Naive thymus-derived CD8-positive, alpha-beta T cell (primary cell): ENCODE measurements at regions not wholly inside any gene's neighbourhood (a gene's known extent, or its start where the extent isn't known, plus 50 kb on each side); places are given as distances from the start of the nearest gene placed in this dataset.
"Not testable (repeated sequence)": the region's sequence is repeated elsewhere in the genome, so short reads cannot be mapped to it uniquely, and the experiment has no call there.

Experiments used
- ATAC-seq, 2 donors: fragments of 150-1000 bp; cut with Tn5 transposase in 1 of 2; sonication (Bioruptor Pico), chemical (Tn5 transposase) in 1 of 2; 1 replicate in 1 of 2; 2 replicates in 1 of 2; pipeline ENCODE4 v1.10.0; 2021; ENCODE audit warnings: mild to moderate bottlenecking in 2 of 2, moderate library complexity in 2 of 2
- POLR2A ChIA-PET: fragments of 350-600 bp; sonication (Branson Sonifier 250); formaldehyde crosslinking; loops from one replicate; lab custom pipeline; 2021; ENCODE audit warnings: antibody characterized with exemption; lab: Charles Lee
- DNase-seq, 10 donors: peaks; one replicate each; pipeline versions ENCODE4 v3.0.0 to v3.0.0-alpha.2; 2020 to 2022
- H3K27ac Mint-ChIP-seq, 10 donors: one replicate each; pipeline ENCODE4 v1.8.0; 2020 to 2022; ENCODE audit warnings: mild to moderate bottlenecking in 10 of 10, mixed read lengths in 10 of 10, moderate library complexity in 4 of 10, inconsistent platforms in 1 of 10
- H3K27me3 Mint-ChIP-seq, 5 donors: one replicate each; pipeline ENCODE4 v1.8.0; 2021 to 2022; ENCODE audit warnings: mixed read lengths in 5 of 5
- H3K36me3 Mint-ChIP-seq, 3 donors: one replicate each; pipeline ENCODE4 v1.8.0; 2020 to 2022; ENCODE audit warnings: mixed read lengths in 3 of 3, mild to moderate bottlenecking in 2 of 3, inconsistent platforms in 1 of 3
- H3K4me1 Mint-ChIP-seq, 4 donors: one replicate each; pipeline ENCODE4 v1.8.0; 2021 to 2022; ENCODE audit warnings: mixed read lengths in 4 of 4
- H3K4me3 Mint-ChIP-seq, 10 donors: one replicate each; pipeline ENCODE4 v1.8.0; 2020 to 2022; ENCODE audit warnings: mild to moderate bottlenecking in 10 of 10, mixed read lengths in 10 of 10, moderate library complexity in 6 of 10, inconsistent platforms in 1 of 10
- H3K9me3 Mint-ChIP-seq, 9 donors: one replicate each; pipeline ENCODE4 v1.8.0; 2020 to 2022; ENCODE audit warnings: mixed read lengths in 9 of 9, mild to moderate bottlenecking in 3 of 9, inconsistent platforms in 1 of 9, moderate library complexity in 1 of 9

- Mint-ChIP-seq H3K4me3 (no peak overlapping the region), H3K36me3 (no peaks in the 10 kb centered on the region), H3K9me3 (peaks cover 0 to 13% (median 7%) of the 10 kb centered on the region in 9 donors), H3K27ac (no peak overlapping the region), H3K27me3 (peaks cover 5 to 9% (median 8%) of the 10 kb centered on the region in 5 donors), H3K4me1 (no peaks in the 10 kb centered on the region)
- POLR2A ChIA-PET = no interaction called here
- no peak for ATAC-seq
- DNase-seq = no peak
Observed at GRCh38 chr10:44281089-44281613, 103.7 kb downstream of the CXCL12 start.

DNA sequence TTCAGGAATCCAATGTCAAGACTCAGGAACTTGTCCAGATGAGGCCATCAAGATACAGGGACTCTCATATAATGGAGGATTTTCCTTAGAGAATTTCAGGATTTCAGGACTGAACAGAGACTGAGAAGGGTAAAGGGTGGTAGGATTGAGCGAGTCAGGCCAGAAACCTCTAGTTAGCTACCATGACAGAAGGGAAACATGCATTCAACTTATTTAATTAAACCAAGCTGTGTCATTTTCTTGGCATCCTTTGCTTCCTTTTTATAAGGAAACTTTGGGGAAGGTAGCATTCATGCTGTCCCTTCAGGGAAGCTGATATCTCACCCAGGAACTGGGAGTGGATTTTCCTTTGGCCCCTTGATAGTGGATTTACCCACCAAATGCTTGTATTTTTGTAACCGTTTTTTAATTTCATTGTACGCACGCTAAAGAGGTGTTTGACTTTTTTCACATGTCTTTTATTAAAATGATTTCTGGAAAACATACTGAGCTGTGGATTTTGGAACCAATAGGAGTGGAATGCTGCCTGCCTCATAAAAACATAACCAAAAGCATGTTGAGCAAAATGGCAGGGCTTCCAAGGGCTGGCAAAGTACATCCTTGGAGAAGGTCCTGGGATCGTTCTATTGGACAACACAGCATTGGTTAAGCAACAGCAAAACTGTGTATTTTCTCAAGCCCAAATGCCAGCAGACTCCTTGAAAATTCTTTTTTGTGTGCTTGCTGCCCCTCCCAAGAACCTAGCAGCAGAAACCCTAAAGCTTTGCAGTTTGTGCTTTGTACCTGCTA is 104.5 kb downstream of the CXCL12 start:
- Mint-ChIP-seq H3K4me3 (no peak overlapping the region), H3K27me3 (peaks cover 5 to 9% (median 5%) of the 10 kb centered on the region in 5 donors), H3K4me1 (no peaks in the 10 kb centered on the region), H3K36me3 (no peaks in the 10 kb centered on the region), H3K27ac (no peak overlapping the region), H3K9me3 (peaks cover 0 to 15% (median 9%) of the 10 kb centered on the region in 9 donors)
- no peak for DNase-seq
- POLR2A ChIA-PET = no interaction called here
- ATAC-seq = no peak

DNA sequence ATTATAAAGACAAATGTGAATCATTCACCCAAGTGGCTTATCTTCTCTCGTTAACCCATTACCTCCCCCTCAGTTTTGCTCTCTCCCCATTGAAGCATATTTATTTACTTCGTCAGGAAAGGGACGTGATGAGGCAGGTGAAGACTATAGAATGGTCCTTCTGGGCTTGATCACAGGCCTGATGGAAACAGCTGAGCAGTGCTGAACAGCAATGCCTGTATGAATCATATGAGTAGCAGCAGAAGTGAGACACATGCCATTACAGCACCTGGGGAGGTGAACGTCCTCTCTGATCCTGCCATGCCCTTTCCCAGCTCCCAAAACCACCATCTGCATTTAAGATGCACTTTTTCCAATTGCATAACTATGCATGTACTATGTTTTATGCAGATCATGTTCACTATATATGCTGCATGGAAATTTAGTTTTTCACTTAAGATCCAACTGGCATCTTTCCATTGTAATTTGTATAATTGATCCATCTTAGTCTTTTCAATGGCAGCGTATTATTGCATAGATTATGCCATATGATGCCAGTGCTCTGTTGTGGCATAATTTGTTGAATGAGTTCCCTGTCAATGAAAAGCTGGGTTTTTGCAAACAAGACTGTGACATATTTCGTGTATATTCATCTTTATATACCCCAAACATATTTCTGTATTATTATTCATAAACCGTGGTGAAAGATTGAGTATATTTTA is 105.3 kb downstream of the CXCL12 start:
- H3K27me3 Mint-ChIP-seq = peaks cover 0 to 7% (median 2%) of the 10 kb centered on the region in 5 donors
- H3K36me3 Mint-ChIP-seq = no peaks in the 10 kb centered on the region
- no peaks in the 10 kb centered on the region for H3K4me1 Mint-ChIP-seq
- DNase-seq = no peak
- no peak overlapping the region for H3K4me3 Mint-ChIP-seq
- POLR2A ChIA-PET = no interaction called here
- H3K27ac Mint-ChIP-seq = no peak overlapping the region
- ATAC-seq = no peak
- H3K9me3 Mint-ChIP-seq = peaks cover 0 to 20% (median 9%) of the 10 kb centered on the region in 9 donors

DNA sequence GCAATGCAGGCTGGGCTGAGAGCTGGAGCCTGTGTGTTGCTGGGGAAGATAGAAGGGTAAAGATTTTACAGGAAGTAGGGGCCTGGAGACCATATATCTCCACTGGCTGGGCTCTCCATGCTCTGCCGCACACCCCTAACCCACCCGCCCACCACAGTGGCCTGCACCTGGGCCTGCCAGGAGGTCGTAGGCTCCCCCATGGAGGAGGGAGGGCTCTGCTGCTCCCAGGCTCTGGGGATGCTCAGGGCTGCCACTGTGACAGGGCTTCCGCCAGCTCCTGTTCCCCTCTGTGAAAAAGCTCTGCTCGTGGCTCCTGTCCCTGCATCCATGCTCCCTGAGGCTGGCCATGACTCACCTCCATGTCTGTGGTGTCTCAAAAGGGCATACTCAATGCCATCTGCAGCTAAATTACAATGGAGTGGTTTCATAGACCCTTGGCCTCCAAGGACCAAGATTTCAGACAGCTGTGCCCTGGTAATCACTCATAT is 106.0 kb downstream of the CXCL12 start:
- Mint-ChIP-seq H3K36me3 (no peaks in the 10 kb centered on the region), H3K27me3 (peaks cover 0 to 5% (median 2%) of the 10 kb centered on the region in 5 donors), H3K4me3 (no peak overlapping the region), H3K4me1 (no peaks in the 10 kb centered on the region), H3K27ac (no peak overlapping the region), H3K9me3 (peaks cover 0 to 20% (median 9%) of the 10 kb centered on the region in 9 donors)
- ATAC-seq (no peak), DNase-seq (no peak)
- POLR2A ChIA-PET = no interaction called here

DNA sequence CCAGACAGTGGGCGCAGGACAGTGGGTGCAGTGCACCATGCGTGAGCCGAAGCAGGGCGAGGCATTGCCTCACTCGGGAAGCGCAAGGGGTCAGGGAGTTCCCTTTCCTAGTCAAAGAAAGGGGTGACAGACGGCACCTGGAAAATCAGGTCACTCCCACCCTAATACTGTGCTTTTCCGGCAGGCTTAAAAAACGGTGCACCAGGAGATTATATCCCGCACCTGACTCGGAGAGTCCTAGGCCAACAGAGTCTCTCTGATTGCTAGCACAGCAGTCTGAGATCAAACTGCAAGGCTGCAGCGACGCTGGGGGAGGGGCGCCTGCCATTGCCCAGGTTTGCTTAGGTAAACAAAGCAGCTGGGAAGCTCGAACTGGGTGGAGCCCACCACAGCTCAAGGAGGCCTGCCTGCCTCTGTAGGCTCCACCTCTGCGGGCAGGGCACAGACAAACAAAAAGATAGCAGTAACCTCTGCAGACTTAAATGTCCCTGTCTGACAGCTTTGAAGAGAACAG is 116.4 kb downstream of the CXCL12 start:
- H3K4me3 Mint-ChIP-seq, H3K27ac Mint-ChIP-seq, H3K4me1 Mint-ChIP-seq, ATAC-seq, POLR2A ChIA-PET, DNase-seq: not testable (repeated sequence)
- Mint-ChIP-seq H3K27me3 (peaks cover 0 to 39% (median 7%) of the 10 kb centered on the region in 5 donors), H3K36me3 (peaks cover 0 to 11% (median 3%) of the 10 kb centered on the region in 3 donors), H3K9me3 (peaks cover 0 to 26% (median 6%) of the 10 kb centered on the region in 9 donors)

DNA sequence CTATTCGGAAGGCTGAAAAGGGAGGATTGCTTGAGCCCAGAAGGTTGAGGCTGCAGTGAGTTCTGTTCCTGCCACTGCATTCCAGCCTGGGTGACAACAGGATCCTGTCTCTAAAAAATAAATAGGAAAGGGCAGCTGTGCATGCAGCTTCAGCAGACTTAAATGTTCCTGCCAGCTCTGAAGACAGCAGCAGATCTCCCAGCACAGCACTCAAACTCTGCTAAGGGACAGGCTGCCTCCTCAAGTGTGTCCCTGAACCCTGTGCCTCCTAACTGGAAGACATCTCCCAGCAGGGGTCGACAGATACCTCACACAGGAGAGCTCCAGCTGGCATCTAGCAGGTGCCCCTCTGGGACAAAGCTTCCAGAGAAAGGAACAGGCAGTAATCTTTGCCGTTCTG is 117.9 kb downstream of the CXCL12 start:
- peaks cover 0 to 26% (median 6%) of the 10 kb centered on the region in 9 donors for H3K9me3 Mint-ChIP-seq
- H3K27ac Mint-ChIP-seq = no peak overlapping the region
- H3K4me1 Mint-ChIP-seq = peaks cover 0 to under 1% (median 0%) of the 10 kb centered on the region in 4 donors
- no peak for DNase-seq
- ATAC-seq = no peak
- H3K4me3 Mint-ChIP-seq = no peak overlapping the region
- peaks cover 0 to 11% (median 3%) of the 10 kb centered on the region in 3 donors for H3K36me3 Mint-ChIP-seq
- POLR2A ChIA-PET = no interaction called here
- H3K27me3 Mint-ChIP-seq = peaks cover under 1 to 39% (median 7%) of the 10 kb centered on the region in 5 donors

GRCh38 chr10:44264244-44264643 is 120.7 kb downstream of the CXCL12 start:
- H3K4me1 Mint-ChIP-seq = peaks cover 0 to 2% (median 0%) of the 10 kb centered on the region in 4 donors
- ATAC-seq (no peak), DNase-seq (no peak)
- POLR2A ChIA-PET = no interaction called here
- no peak overlapping the region for H3K4me3 Mint-ChIP-seq
- H3K36me3 Mint-ChIP-seq = peaks cover 0 to 11% (median 3%) of the 10 kb centered on the region in 3 donors
- H3K9me3 Mint-ChIP-seq = peaks cover 0 to 26% (median 5%) of the 10 kb centered on the region in 9 donors
- H3K27me3 Mint-ChIP-seq = peaks cover 2 to 39% (median 7%) of the 10 kb centered on the region in 5 donors
- no peak overlapping the region for H3K27ac Mint-ChIP-seq

DNA sequence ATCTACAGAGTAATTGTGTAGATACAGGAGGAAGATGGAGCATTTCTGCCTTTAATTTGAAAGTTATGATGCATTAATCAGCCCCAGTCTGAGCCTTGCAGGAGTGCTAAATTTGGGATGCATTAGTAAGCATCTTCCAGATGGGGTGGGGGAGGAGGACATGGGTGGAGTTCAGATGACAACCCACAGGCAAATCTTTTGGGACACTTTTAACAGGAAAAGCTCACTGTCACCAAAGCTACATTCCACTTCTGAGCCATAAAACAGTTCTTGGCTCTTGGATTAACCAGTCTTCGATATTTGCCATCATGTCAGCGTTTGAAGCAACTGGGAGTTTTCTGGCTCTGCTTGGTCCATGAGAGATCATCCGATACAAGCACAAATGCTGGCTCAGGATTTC is 121.1 kb downstream of the CXCL12 start:
- Mint-ChIP-seq H3K27me3 (peaks cover 2 to 39% (median 7%) of the 10 kb centered on the region in 5 donors), H3K36me3 (peaks cover 0 to 11% (median 3%) of the 10 kb centered on the region in 3 donors), H3K9me3 (peaks cover 0 to 26% (median 5%) of the 10 kb centered on the region in 9 donors), H3K4me1 (peaks cover 0 to 2% (median 0%) of the 10 kb centered on the region in 4 donors), H3K4me3 (no peak overlapping the region), H3K27ac (no peak overlapping the region)
- no peak for ATAC-seq
- DNase-seq = no peak
- POLR2A ChIA-PET = no interaction called here

DNA sequence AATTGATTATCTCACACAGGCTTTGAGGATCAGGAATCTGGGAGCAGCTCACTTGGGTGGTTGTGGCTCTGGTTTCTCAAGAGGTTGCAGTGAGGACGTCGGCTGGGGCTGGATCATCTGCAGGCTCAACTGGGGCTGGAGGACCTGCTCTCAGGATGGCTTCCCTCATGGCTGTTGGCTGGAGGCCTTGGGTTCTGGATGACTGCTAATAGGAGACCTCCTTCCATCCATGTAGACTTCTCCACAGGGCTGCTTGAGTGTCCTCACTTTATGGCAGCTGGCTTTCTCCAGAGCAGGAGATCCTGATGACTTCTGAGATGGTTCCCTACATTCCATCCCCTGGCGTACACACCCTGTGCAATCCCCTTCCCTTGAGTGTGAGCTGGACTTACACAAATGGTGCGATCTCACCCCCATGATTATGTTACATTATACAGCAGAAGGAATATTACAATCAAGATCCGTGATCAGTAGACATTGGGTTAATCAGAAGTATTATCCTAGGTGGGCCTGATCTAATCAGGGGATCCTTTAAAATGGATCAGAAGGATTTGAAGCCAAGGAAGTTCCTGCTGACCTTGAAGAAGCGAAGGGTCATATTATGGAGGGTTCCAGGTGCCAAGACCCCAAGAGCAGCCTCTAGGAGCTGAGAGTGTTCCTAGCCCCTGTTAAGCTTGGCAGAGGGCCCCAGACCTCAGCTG is 122.2 kb downstream of the CXCL12 start:
- ATAC-seq (no peak), DNase-seq (no peak)
- H3K36me3 Mint-ChIP-seq = peaks cover 0 to 6% (median 3%) of the 10 kb centered on the region in 3 donors
- peaks cover 2 to 33% (median 4%) of the 10 kb centered on the region in 5 donors for H3K27me3 Mint-ChIP-seq
- peaks cover 0 to 2% (median 0%) of the 10 kb centered on the region in 4 donors for H3K4me1 Mint-ChIP-seq
- H3K9me3 Mint-ChIP-seq = peaks cover 0 to 20% (median 4%) of the 10 kb centered on the region in 9 donors
- POLR2A ChIA-PET = no interaction called here
- no peak overlapping the region for H3K27ac Mint-ChIP-seq
- no peak overlapping the region for H3K4me3 Mint-ChIP-seq

- Mint-ChIP-seq H3K36me3 (peaks cover 0 to 3% (median 0%) of the 10 kb centered on the region in 3 donors), H3K27ac (no peak overlapping the region), H3K4me3 (no peak overlapping the region), H3K27me3 (peaks cover 2 to 25% (median 4%) of the 10 kb centered on the region in 5 donors), H3K4me1 (peaks cover 0 to 2% (median 0%) of the 10 kb centered on the region in 4 donors), H3K9me3 (peaks cover 0 to 12% (median 2%) of the 10 kb centered on the region in 9 donors)
- no peak for DNase-seq
- ATAC-seq = no peak
- POLR2A ChIA-PET = no interaction called here
Observed at GRCh38 chr10:44261710-44262455, 123.0 kb downstream of the CXCL12 start.

DNA sequence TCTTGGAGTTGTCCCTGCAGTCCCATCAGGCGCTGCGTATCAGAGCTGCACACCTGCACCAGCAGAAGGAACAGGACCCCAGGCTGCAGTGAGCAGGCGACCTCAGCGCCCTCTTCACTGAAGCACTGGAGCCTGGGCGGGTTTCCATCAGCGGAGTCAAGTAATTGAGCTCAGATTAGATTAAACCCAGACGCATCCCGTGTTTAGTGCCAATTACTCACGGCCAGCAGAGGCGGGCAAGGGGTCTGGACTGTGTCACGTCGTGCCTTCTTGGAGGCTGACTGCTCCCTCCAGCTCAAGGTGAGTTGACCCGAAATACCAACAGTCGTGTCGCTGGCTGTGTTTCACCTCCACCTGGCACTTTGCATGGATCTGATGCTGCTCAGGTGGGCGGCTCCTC is 123.6 kb downstream of the CXCL12 start:
- Mint-ChIP-seq H3K4me3 (no peak overlapping the region), H3K27ac (no peak overlapping the region)
- ATAC-seq = no peak

More for the DNA sequence above, 123.6 kb downstream of the CXCL12 start:
- H3K4me1 Mint-ChIP-seq = peaks cover 0 to 2% (median 0%) of the 10 kb centered on the region in 4 donors
- peaks cover 1 to 20% (median 4%) of the 10 kb centered on the region in 5 donors for H3K27me3 Mint-ChIP-seq
- POLR2A ChIA-PET = no interaction called here
- peaks cover 0 to 6% (median 0%) of the 10 kb centered on the region in 9 donors for H3K9me3 Mint-ChIP-seq
- H3K36me3 Mint-ChIP-seq = no peaks in the 10 kb centered on the region
- no peak for DNase-seq
